Neural cell (in vitro differentiated cells): ENCODE measurements at regions not wholly inside any gene's neighbourhood (a gene's known extent, or its start where the extent isn't known, plus 50 kb on each side); places are given as distances from the start of the nearest gene placed in this dataset.

Source experiments
- H2AFZ ChIP-seq: fragments of 200-600, 300-800 bp; sonication (generic), shearing (Covaris generic); 2 replicates; pipeline ENCODE4 v1.6.0; 2014; ENCODE audit warnings: low read depth, mild to moderate bottlenecking, antibody characterized with exemption, low read length, moderate library complexity
- H3F3A ChIP-seq: fragments of 200-600 bp; shearing (Covaris generic); 2 replicates; pipeline ENCODE4 v1.6.1; 2016; ENCODE audit warnings: mild to moderate bottlenecking, moderate library complexity, mixed read lengths, antibody characterized with exemption, low read length; ENCODE audit not compliant: insufficient read depth, poor library complexity, severe bottlenecking
- H3K27ac ChIP-seq: fragments of 200-600, 300-800 bp; sonication (generic), shearing (Covaris generic); 2 replicates; pipeline ENCODE4 v1.5.1; 2014; ENCODE audit warnings: mild to moderate bottlenecking, low read length, moderate library complexity
- H3K27me3 ChIP-seq: fragments of 300-800, 200-600 bp; sonication (generic), shearing (Covaris generic); 2 replicates; pipeline ENCODE4 v1.6.0; 2014; ENCODE audit warnings: mild to moderate bottlenecking, low read depth, low read length, moderate library complexity; ENCODE audit not compliant: insufficient read depth
- H3K36me3 ChIP-seq: fragments of 300-800, 200-600 bp; sonication (generic), shearing (Covaris generic); 2 replicates; pipeline ENCODE4 v1.5.1; 2014; ENCODE audit warnings: mild to moderate bottlenecking, antibody characterized with exemption, low read length, moderate library complexity; ENCODE audit not compliant: insufficient read depth
- H3K4me2 ChIP-seq: fragments of 300-800, 200-600 bp; sonication (generic), shearing (Covaris generic); 2 replicates; pipeline ENCODE4 v1.6.0; 2014; ENCODE audit warnings: mild to moderate bottlenecking, low read length
- H3K4me3 ChIP-seq: fragments of 300-800, 200-600 bp; sonication (generic), shearing (Covaris generic); 2 replicates; pipeline ENCODE4 v1.5.1; 2014; ENCODE audit warnings: mild to moderate bottlenecking, low read length, moderate library complexity
- H3K79me2 ChIP-seq: fragments of 200-600 bp; shearing (Covaris generic); replicated peaks from 2 replicates; pipeline ENCODE4 v1.6.0; 2014; ENCODE audit warnings: mild to moderate bottlenecking, low read length, moderate library complexity; ENCODE audit not compliant: insufficient read depth
- H3K9ac ChIP-seq: fragments of 300-800, 200-600 bp; sonication (generic), shearing (Covaris generic); 2 replicates; pipeline ENCODE4 v1.6.1; 2016; ENCODE audit warnings: mild to moderate bottlenecking, low read length, mixed read lengths
- H3K9me2 ChIP-seq: fragments of 200-600 bp; shearing (Covaris generic); 2 replicates; pipeline ENCODE4 v1.6.1; 2016; ENCODE audit warnings: mild to moderate bottlenecking, low read length, mixed read lengths; ENCODE audit not compliant: insufficient read depth
- H3K9me3 ChIP-seq: fragments of 200-600, 300-800 bp; sonication (generic), shearing (Covaris generic); 2 replicates; pipeline ENCODE4 v1.6.1; 2016; ENCODE audit warnings: mild to moderate bottlenecking, mixed run types, low read length, moderate library complexity, mixed read lengths
- H4K20me1 ChIP-seq: fragments of 200-600 bp; shearing (Covaris generic); 2 replicates; pipeline ENCODE4 v1.6.1; 2016; ENCODE audit warnings: mild to moderate bottlenecking, mixed run types; ENCODE audit not compliant: insufficient read depth
- EP300 ChIP-seq: fragments of 450-650 bp; conservative IDR thresholded peaks from 2 replicates; pipeline ENCODE4 v1.6.1; 2014; ENCODE audit warnings: antibody characterized with exemption, mild to moderate bottlenecking, moderate library complexity; ENCODE audit not compliant: poor library complexity, severe bottlenecking
- EZH2 ChIP-seq: fragments of 200-600, 300-800 bp; shearing (Covaris generic), sonication (generic); IDR thresholded peaks from 2 replicates; pipeline ENCODE4 v1.6.1; 2014; ENCODE audit warnings: antibody characterized with exemption, low read length, borderline replicate concordance, mild to moderate bottlenecking; ENCODE audit not compliant: insufficient read depth, poor library complexity, severe bottlenecking
- MXI1 ChIP-seq: fragments of 450-650 bp; conservative IDR thresholded peaks from 2 replicates; pipeline ENCODE4 v1.6.1; 2014; ENCODE audit warnings: antibody characterized with exemption, mild to moderate bottlenecking; ENCODE audit not compliant: poor library complexity, severe bottlenecking
- POLR2AphosphoS5 ChIP-seq: IDR thresholded peaks from 2 replicates; pipeline ENCODE4 v1.6.1; 2012
- RAD21 ChIP-seq: fragments of 450-650 bp; conservative IDR thresholded peaks from 2 replicates; pipeline ENCODE4 v1.6.1; 2014; ENCODE audit warnings: antibody characterized with exemption, mild to moderate bottlenecking, moderate library complexity
- SMC3 ChIP-seq: fragments of 450-650 bp; conservative IDR thresholded peaks from 2 replicates; pipeline ENCODE4 v1.6.1; 2014; ENCODE audit warnings: antibody characterized with exemption, mild to moderate bottlenecking, moderate library complexity; ENCODE audit not compliant: poor library complexity
- TAF1 ChIP-seq: IDR thresholded peaks from 2 replicates; pipeline ENCODE4 v1.6.1; 2012; ENCODE audit warnings: low read depth
- TF ChIP-seq, protein P1 (sequence below): fragments of 450-650 bp; IDR thresholded peaks from 2 replicates; pipeline ENCODE4 v1.5.1; 2014; ENCODE audit warnings: antibody characterized with exemption, mild to moderate bottlenecking, moderate library complexity; ENCODE audit not compliant: poor library complexity, severe bottlenecking
- TF ChIP-seq, protein P2 (sequence below): IDR thresholded peaks from 2 replicates; pipeline ENCODE4 v1.6.1; 2012; ENCODE audit warnings: borderline replicate concordance

DNA sequence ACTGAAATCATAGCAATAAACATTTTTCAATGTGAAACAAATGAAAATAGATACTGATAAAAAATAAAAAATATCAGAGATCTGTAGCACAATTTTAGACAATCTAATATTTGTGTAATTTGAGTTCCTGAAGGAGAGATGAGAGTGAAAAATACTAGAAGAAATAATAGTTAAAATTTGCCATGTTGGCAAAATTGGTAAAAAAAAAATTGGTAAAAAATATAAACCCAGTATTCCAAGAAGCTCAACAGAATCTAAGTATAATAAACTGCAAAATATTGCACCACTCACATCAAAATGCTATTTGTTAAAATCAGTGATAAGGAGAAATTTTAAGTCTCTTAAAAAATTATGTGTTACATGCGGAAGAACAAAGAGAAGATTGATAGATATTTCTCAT, 1680.7 kb downstream of the PCDH7 start:
- no peaks in the 10 kb centered on the region for H3K36me3 ChIP-seq

DNA sequence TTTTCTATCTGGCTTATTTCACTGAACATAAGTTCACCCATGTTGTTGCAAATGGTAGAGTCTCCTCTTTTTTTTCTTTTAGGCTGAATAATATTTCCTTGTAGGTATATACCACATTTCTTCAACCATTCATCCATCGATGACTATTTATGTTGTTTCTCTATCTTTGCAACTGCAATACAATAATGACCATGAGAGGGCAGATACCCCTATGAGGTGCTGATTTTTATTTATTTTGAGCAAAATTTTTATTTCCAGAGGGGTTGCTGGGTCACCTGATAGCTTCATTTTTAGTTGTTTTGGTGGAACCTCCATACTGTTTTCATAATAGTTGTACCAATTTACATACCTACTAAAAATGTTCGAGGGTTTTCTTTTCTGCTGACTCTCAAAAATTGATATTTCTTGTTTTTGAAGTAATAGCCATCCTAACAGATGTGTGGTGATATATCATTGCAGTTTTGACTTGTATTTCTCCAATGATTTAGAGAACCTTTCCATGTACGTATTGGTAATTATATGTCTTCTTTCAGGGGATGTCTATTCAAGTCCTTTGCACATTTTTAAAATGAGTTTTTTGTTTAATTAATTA, 1697.0 kb downstream of the PCDH7 start:
- H3K4me2 ChIP-seq, result no peak overlapping the region
- H3K9me2 ChIP-seq, result no peaks in the 10 kb centered on the region
- no peaks in the 10 kb centered on the region for H3K27me3 ChIP-seq
- H2AFZ ChIP-seq, result no peak overlapping the region
- no peak overlapping the region for H3K9ac ChIP-seq
- H3K36me3 ChIP-seq, result no peaks in the 10 kb centered on the region
- no peaks in the 10 kb centered on the region for H3K79me2 ChIP-seq
- H3K9me3 ChIP-seq, result no peaks in the 10 kb centered on the region
- H3K4me3 ChIP-seq, result no peak overlapping the region
- H3K27ac ChIP-seq, result no peak overlapping the region
- H3F3A ChIP-seq, result no peaks in the 10 kb centered on the region
- H4K20me1 ChIP-seq, result no peaks in the 10 kb centered on the region
- TF ChIP-seq EZH2 (no peak), TAF1 (no peak), SMC3 (no peak), EP300 (no peak), POLR2AphosphoS5 (no peak), RAD21 (no peak), MXI1 (no peak)
- TF ChIP-seq, protein P1, sequence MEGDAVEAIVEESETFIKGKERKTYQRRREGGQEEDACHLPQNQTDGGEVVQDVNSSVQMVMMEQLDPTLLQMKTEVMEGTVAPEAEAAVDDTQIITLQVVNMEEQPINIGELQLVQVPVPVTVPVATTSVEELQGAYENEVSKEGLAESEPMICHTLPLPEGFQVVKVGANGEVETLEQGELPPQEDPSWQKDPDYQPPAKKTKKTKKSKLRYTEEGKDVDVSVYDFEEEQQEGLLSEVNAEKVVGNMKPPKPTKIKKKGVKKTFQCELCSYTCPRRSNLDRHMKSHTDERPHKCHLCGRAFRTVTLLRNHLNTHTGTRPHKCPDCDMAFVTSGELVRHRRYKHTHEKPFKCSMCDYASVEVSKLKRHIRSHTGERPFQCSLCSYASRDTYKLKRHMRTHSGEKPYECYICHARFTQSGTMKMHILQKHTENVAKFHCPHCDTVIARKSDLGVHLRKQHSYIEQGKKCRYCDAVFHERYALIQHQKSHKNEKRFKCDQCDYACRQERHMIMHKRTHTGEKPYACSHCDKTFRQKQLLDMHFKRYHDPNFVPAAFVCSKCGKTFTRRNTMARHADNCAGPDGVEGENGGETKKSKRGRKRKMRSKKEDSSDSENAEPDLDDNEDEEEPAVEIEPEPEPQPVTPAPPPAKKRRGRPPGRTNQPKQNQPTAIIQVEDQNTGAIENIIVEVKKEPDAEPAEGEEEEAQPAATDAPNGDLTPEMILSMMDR, result no peak
- TF ChIP-seq, protein P2, sequence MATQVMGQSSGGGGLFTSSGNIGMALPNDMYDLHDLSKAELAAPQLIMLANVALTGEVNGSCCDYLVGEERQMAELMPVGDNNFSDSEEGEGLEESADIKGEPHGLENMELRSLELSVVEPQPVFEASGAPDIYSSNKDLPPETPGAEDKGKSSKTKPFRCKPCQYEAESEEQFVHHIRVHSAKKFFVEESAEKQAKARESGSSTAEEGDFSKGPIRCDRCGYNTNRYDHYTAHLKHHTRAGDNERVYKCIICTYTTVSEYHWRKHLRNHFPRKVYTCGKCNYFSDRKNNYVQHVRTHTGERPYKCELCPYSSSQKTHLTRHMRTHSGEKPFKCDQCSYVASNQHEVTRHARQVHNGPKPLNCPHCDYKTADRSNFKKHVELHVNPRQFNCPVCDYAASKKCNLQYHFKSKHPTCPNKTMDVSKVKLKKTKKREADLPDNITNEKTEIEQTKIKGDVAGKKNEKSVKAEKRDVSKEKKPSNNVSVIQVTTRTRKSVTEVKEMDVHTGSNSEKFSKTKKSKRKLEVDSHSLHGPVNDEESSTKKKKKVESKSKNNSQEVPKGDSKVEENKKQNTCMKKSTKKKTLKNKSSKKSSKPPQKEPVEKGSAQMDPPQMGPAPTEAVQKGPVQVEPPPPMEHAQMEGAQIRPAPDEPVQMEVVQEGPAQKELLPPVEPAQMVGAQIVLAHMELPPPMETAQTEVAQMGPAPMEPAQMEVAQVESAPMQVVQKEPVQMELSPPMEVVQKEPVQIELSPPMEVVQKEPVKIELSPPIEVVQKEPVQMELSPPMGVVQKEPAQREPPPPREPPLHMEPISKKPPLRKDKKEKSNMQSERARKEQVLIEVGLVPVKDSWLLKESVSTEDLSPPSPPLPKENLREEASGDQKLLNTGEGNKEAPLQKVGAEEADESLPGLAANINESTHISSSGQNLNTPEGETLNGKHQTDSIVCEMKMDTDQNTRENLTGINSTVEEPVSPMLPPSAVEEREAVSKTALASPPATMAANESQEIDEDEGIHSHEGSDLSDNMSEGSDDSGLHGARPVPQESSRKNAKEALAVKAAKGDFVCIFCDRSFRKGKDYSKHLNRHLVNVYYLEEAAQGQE, result no peak

More for the DNA sequence above, 1680.7 kb downstream of the PCDH7 start:
- Histone ChIP-seq H3K4me3 (no peak overlapping the region), H3F3A (no peaks in the 10 kb centered on the region), H2AFZ (no peak overlapping the region), H4K20me1 (no peaks in the 10 kb centered on the region), H3K27ac (no peak overlapping the region), H3K9me2 (no peaks in the 10 kb centered on the region), H3K4me2 (no peak overlapping the region), H3K9ac (no peak overlapping the region), H3K79me2 (no peaks in the 10 kb centered on the region), H3K27me3 (no peaks in the 10 kb centered on the region), H3K9me3 (no peaks in the 10 kb centered on the region)
- TF ChIP-seq RAD21, result no peak
- TF ChIP-seq, protein P1, result no peak
- no peak for TF ChIP-seq EZH2
- no peak for TF ChIP-seq MXI1
- no peak for TF ChIP-seq SMC3
- no peak for TF ChIP-seq TAF1
- TF ChIP-seq, protein P2, result no peak
- no peak for TF ChIP-seq EP300
- TF ChIP-seq POLR2AphosphoS5, result no peak
